Upper lobe of left lung (tissue), 6 donors: ENCODE measurements at regions not wholly inside any gene's neighbourhood (a gene's known extent, or its start where the extent isn't known, plus 50 kb on each side); places are given as distances from the start of the nearest gene placed in this dataset.

Source experiments
- ATAC-seq, 2 donors: fragments of 200-7000 bp; cut with Tn5 transposase; one replicate each; pipeline ENCODE4 v1.9.1; 2022; ENCODE audit warnings: mild to moderate bottlenecking in 2 of 2, moderate library complexity in 2 of 2; ENCODE audit not compliant: low FRiP score in 2 of 2
- DNase-seq, 2 donors: peaks; one replicate each; pipeline ENCODE4 v3.0.0-alpha.2; 2019 to 2020
- H3K27ac ChIP-seq, 4 donors: fragments of 200-600 bp; sonication (generic); one replicate each; pipeline ENCODE4 v1.5.1; 2016 to 2019
- H3K27me3 ChIP-seq, 4 donors: fragments of 200-600 bp; sonication (generic); one replicate each; pipeline ENCODE4 v1.5.1; 2017 to 2019
- H3K36me3 ChIP-seq, 4 donors: fragments of 200-600 bp; sonication (generic); one replicate each; pipeline ENCODE4 v1.5.1; 2016 to 2019
- H3K4me1 ChIP-seq, 4 donors: fragments of 200-600 bp; sonication (generic); one replicate each; pipeline ENCODE4 v1.5.1; 2018 to 2019
- H3K4me3 ChIP-seq, 4 donors: fragments of 200-600 bp; sonication (generic); one replicate each; pipeline ENCODE4 v1.5.1; 2017 to 2019; ENCODE audit warnings: mild to moderate bottlenecking in 2 of 4, moderate library complexity in 1 of 4
- H3K9me3 ChIP-seq, 4 donors: fragments of 200-600 bp; sonication (generic); one replicate each; pipeline ENCODE4 v1.5.1; 2018 to 2019
- CTCF ChIP-seq, 6 experiments: fragments of 450-650 bp in 4 of 6; fragments of 200-600 bp in 2 of 6; sonication (generic) in 2 of 6; IDR thresholded peaks; one replicate each; pipeline ENCODE4 v1.5.1; 2016 to 2019; ENCODE audit warnings: antibody characterized with exemption in 6 of 6
- EP300 ChIP-seq, 4 donors: sonication (generic); formaldehyde crosslinking; IDR thresholded peaks; one replicate each; pipeline ENCODE4 v1.5.1; 2017; ENCODE audit warnings: antibody characterized with exemption in 4 of 4, control low read depth in 2 of 4
- POLR2A ChIP-seq, 4 donors: fragments of 450-650 bp; IDR thresholded peaks; one replicate each; pipeline ENCODE4 v1.5.1; 2016 to 2017; ENCODE audit warnings: antibody characterized with exemption in 4 of 4, mild to moderate bottlenecking in 2 of 4
- POLR2AphosphoS5 ChIP-seq, 2 donors: sonication (generic); formaldehyde crosslinking; IDR thresholded peaks; one replicate each; pipeline ENCODE4 v1.5.1; 2017; ENCODE audit warnings: antibody characterized with exemption in 2 of 2
- WGBS, 2 donors: methylation state at CpG; one replicate each; pipeline ENCODE4 v1.1.5; 2017 to 2018; 5-methylcytosine and 5-hydroxymethylcytosine counted together
- donor health status: DM: no; HTN: no; CAD: no; lungs with moderate emphysema.
- donor health status: DM: no; HTN: yes; CAD: no; lungs with severe emphysema.

GRCh38 chr13:34756572-34756971 is 185.5 kb upstream of the NBEA start:
- no peaks in the 10 kb centered on the region for H3K27me3 ChIP-seq
- 75 to 81% methylated on average over 2 of the region's 2 CpGs for WGBS, 2 donors
- ATAC-seq (no peak), DNase-seq (no peak)
- H3K4me3 ChIP-seq: no peak overlapping the region
- no peak overlapping the region for H3K27ac ChIP-seq
- H3K4me1 ChIP-seq: no peaks in the 10 kb centered on the region
- H3K9me3 ChIP-seq: no peaks in the 10 kb centered on the region
- H3K36me3 ChIP-seq: no peaks in the 10 kb centered on the region
- TF ChIP-seq EP300 (IDR thresholded peaks at IDR 0.05): no peak
- TF ChIP-seq CTCF (IDR thresholded peaks at IDR 0.05): no peak
- no peak for TF ChIP-seq POLR2AphosphoS5 (IDR thresholded peaks at IDR 0.05)
- TF ChIP-seq POLR2A (IDR thresholded peaks at IDR 0.05): no peak

- no peak for ATAC-seq
- 80 to 87% methylated on average over 2 of the region's 2 CpGs for WGBS, 2 donors
- DNase-seq: no peak
Observed at GRCh38 chr13:34757441-34757840, 184.6 kb upstream of the NBEA start.

GRCh38 chr13:34758628-34759027 is 183.4 kb upstream of the NBEA start:
- no peak overlapping the region for H3K27ac ChIP-seq
- no peak overlapping the region for H3K4me3 ChIP-seq
- no peaks in the 10 kb centered on the region for H3K27me3 ChIP-seq
- TF ChIP-seq POLR2AphosphoS5 (IDR thresholded peaks at IDR 0.05) (no peak), POLR2A (IDR thresholded peaks at IDR 0.05) (no peak), EP300 (IDR thresholded peaks at IDR 0.05) (no peak), CTCF (IDR thresholded peaks at IDR 0.05) (no peak)
- no peak for ATAC-seq
- DNase-seq: no peak
- no peaks in the 10 kb centered on the region for H3K36me3 ChIP-seq
- 60 to 93% methylated on average over 2 of the region's 2 CpGs for WGBS, 2 donors
- H3K4me1 ChIP-seq: no peaks in the 10 kb centered on the region
- no peaks in the 10 kb centered on the region for H3K9me3 ChIP-seq

More at GRCh38 chr13:34757441-34757840, 184.6 kb upstream of the NBEA start:
- TF ChIP-seq POLR2AphosphoS5 (IDR thresholded peaks at IDR 0.05): no peak
- TF ChIP-seq CTCF (IDR thresholded peaks at IDR 0.05): no peak
- no peak for TF ChIP-seq EP300 (IDR thresholded peaks at IDR 0.05)
- TF ChIP-seq POLR2A (IDR thresholded peaks at IDR 0.05): no peak
- Histone ChIP-seq H3K36me3 (no peaks in the 10 kb centered on the region), H3K4me1 (no peaks in the 10 kb centered on the region), H3K27ac (no peak overlapping the region), H3K4me3 (no peak overlapping the region), H3K27me3 (no peaks in the 10 kb centered on the region), H3K9me3 (no peaks in the 10 kb centered on the region)

- Histone ChIP-seq H3K9me3 (no peaks in the 10 kb centered on the region), H3K27me3 (no peaks in the 10 kb centered on the region), H3K4me1 (no peaks in the 10 kb centered on the region), H3K27ac (no peak overlapping the region), H3K4me3 (no peak overlapping the region), H3K36me3 (no peaks in the 10 kb centered on the region)
- ATAC-seq (no peak), DNase-seq (no peak)
- WGBS, 2 donors: 83% methylated on average over 2 of the region's 2 CpGs
- TF ChIP-seq POLR2AphosphoS5 (IDR thresholded peaks at IDR 0.05) (no peak), CTCF (IDR thresholded peaks at IDR 0.05) (no peak), POLR2A (IDR thresholded peaks at IDR 0.05) (no peak), EP300 (IDR thresholded peaks at IDR 0.05) (no peak)
Observed at GRCh38 chr13:34762312-34762711, 179.8 kb upstream of the NBEA start.

GRCh38 chr13:34764246-34764645 is 177.8 kb upstream of the NBEA start:
- no peaks in the 10 kb centered on the region for H3K27me3 ChIP-seq
- no peak overlapping the region for H3K27ac ChIP-seq
- TF ChIP-seq POLR2A (IDR thresholded peaks at IDR 0.05) (no peak), CTCF (IDR thresholded peaks at IDR 0.05) (no peak)
- WGBS, 2 donors: 83 to 88% methylated on average over 2 of the region's 2 CpGs
- H3K4me1 ChIP-seq: no peaks in the 10 kb centered on the region
- H3K9me3 ChIP-seq: no peaks in the 10 kb centered on the region
- H3K4me3 ChIP-seq: no peak overlapping the region
- DNase-seq: no peak
- no peak for ATAC-seq
- no peaks in the 10 kb centered on the region for H3K36me3 ChIP-seq
